ENCODE measurements at regions not wholly inside any gene's neighbourhood (a gene's known extent, or its start where the extent isn't known, plus 50 kb on each side); places are given as distances from the start of the nearest gene placed in this dataset.

DNA sequence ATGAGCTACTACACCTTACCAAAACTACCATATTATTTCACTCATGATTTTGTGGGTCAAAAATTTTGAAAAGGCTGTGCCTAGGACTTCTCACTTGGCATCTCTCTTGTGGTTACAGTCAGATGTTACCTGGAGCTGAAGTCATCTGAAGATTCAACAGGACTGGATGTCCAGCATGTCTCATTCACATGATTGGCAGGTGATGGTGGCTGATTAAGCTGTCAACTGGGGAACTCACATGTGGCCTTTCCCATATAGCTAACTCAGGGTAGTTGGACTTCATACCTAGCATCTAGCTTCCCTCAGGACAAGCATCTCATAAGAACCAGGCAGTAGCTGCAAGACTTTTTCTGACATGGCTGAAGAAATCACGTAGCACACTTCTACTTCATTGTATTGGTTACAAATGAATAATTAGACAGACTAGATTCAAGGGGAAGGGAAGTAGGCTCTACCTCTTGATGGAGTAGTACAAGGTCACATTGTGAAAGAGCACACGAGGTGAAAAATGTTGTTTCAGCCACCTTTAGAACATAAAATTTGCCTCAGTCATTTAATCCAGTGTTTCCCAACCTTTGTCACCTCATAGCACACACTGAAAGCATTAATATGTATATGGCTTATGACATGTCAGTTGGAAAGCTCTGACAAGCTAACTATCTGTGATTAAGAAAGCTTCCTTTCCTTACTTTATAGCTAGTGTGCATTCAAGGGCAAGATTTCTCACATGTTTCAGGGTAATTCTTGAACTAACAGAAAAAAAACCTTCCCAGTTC, 68.0 kb upstream of the PTGFRN start:
- TF ChIP-seq POLR2AphosphoS5 (IDR thresholded peaks at IDR 0.05; ENCODE audit: low read depth, low read length), result no peak
- TF ChIP-seq, protein P1, sequence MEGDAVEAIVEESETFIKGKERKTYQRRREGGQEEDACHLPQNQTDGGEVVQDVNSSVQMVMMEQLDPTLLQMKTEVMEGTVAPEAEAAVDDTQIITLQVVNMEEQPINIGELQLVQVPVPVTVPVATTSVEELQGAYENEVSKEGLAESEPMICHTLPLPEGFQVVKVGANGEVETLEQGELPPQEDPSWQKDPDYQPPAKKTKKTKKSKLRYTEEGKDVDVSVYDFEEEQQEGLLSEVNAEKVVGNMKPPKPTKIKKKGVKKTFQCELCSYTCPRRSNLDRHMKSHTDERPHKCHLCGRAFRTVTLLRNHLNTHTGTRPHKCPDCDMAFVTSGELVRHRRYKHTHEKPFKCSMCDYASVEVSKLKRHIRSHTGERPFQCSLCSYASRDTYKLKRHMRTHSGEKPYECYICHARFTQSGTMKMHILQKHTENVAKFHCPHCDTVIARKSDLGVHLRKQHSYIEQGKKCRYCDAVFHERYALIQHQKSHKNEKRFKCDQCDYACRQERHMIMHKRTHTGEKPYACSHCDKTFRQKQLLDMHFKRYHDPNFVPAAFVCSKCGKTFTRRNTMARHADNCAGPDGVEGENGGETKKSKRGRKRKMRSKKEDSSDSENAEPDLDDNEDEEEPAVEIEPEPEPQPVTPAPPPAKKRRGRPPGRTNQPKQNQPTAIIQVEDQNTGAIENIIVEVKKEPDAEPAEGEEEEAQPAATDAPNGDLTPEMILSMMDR (IDR thresholded peaks at IDR 0.05), result no peak

All from Panc1 (cell line).